Astrocyte (in vitro differentiated cells and primary cell): ENCODE measurements at regions not wholly inside any gene's neighbourhood (a gene's known extent, or its start where the extent isn't known, plus 50 kb on each side); places are given as distances from the start of the nearest gene placed in this dataset.

Experiments used
- CTCF ChIP-seq: IDR thresholded peaks from 2 replicates; pipeline ENCODE4 v1.5.1; 2011; ENCODE audit warnings: low read depth, mild to moderate bottlenecking, inconsistent platforms, low read length, moderate library complexity; ENCODE audit not compliant: insufficient read depth
- EZH2 ChIP-seq: IDR thresholded peaks from 2 replicates; pipeline ENCODE4 v1.6.1; 2012; ENCODE audit warnings: mild to moderate bottlenecking, low read length, inconsistent platforms; ENCODE audit not compliant: insufficient read depth

DNA sequence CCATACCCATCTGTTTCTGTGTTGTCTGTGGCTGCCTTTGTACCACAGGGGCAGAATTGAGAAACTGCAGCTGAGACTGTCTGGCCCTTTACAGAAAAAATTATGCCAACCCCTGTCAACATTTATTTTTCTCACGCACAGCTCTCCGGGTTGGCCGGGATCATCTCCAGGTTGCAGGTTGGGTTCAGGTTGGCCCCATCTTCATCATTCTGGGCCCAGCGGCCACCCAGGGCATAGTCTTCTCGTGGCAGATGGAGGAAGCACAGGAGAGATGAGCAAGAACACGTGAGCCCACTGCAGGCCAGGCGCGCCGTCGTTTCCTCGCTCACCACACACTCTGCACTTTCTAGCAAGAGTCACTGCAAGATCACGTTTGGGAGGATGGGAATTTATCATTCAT lies 66.1 kb upstream of the SEC14L1 start:
- TF ChIP-seq EZH2 (no peak), CTCF (no peak)
